ENCODE measurements at regions not wholly inside any gene's neighbourhood (a gene's known extent, or its start where the extent isn't known, plus 50 kb on each side); places are given as distances from the start of the nearest gene placed in this dataset.

- DNase-seq = no peak
Measured at GRCh38 chr3:13266005-13266404, 154.1 kb downstream of the NUP210 start.

- no peak for DNase-seq
Measured at GRCh38 chr3:13265507-13265906, 154.6 kb downstream of the NUP210 start.

- no peak for DNase-seq
Measured at GRCh38 chr3:13265016-13265415, 155.1 kb downstream of the NUP210 start.

GRCh38 chr3:13264468-13264795 lies 155.7 kb downstream of the NUP210 start:
- DNase-seq = no peak

- no peak for DNase-seq
Measured at GRCh38 chr3:13263770-13264467, 156.2 kb downstream of the NUP210 start.

- no peak for DNase-seq
Measured at GRCh38 chr3:13262493-13263211, 157.5 kb downstream of the NUP210 start.

- no peak for DNase-seq
Measured at GRCh38 chr3:13261892-13262291, 158.2 kb downstream of the NUP210 start.

GRCh38 chr3:13261104-13261830 lies 158.9 kb downstream of the NUP210 start:
- no peak for DNase-seq

GRCh38 chr3:13260259-13261103 lies 159.6 kb downstream of the NUP210 start:
- no peak for DNase-seq

GRCh38 chr3:13259831-13260230 lies 160.3 kb downstream of the NUP210 start:
- no peak for DNase-seq

GRCh38 chr3:13258986-13259514 lies 161.1 kb downstream of the NUP210 start:
- no peak for DNase-seq

- DNase-seq = no peak
Measured at GRCh38 chr3:13258280-13258679, 161.8 kb downstream of the NUP210 start.

GRCh38 chr3:13257666-13258065 lies 162.5 kb downstream of the NUP210 start:
- no peak for DNase-seq

GRCh38 chr3:13256845-13257244 lies 163.3 kb downstream of the NUP210 start:
- no peak for DNase-seq

GRCh38 chr3:13254028-13254951 lies 165.8 kb downstream of the NUP210 start:
- DNase-seq = no peak

GRCh38 chr3:13253208-13253937 lies 166.7 kb downstream of the NUP210 start:
- DNase-seq = no peak

- no peak for DNase-seq
Measured at GRCh38 chr3:13252207-13252606, 167.9 kb downstream of the NUP210 start.

- DNase-seq = no peak
Measured at GRCh38 chr3:13251166-13251903, 168.8 kb downstream of the NUP210 start.

GRCh38 chr3:13249664-13250390 lies 170.3 kb downstream of the NUP210 start:
- no peak for DNase-seq

- DNase-seq = no peak
Measured at GRCh38 chr3:13248640-13249039, 171.5 kb downstream of the NUP210 start.
